MCF 10A (cell line): ENCODE measurements at regions not wholly inside any gene's neighbourhood (a gene's known extent, or its start where the extent isn't known, plus 50 kb on each side); places are given as distances from the start of the nearest gene placed in this dataset.

Experiments used
- BruUV-seq: library from RNA; stranded (reverse); fragments of 400-500 nt; replicated peaks from 2 replicates; lab custom pipeline; 2021; lab: Mats Ljungman, UMichigan
- CTCF ChIA-PET: fragments of 300-600 bp; sonication (Branson Sonifier 250); formaldehyde crosslinking; extraction: SDS; loops from one replicate; lab custom pipeline; 2021; ENCODE audit warnings: antibody characterized with exemption, inconsistent platforms; lab: Yijun Ruan, JAX
- POLR2A ChIA-PET: fragments of 300-600, 350-650 bp; sonication (Branson Sonifier 250); formaldehyde crosslinking; extraction: SDS; loops from one replicate; lab custom pipeline; 2020; ENCODE audit warnings: antibody characterized with exemption, inconsistent platforms; lab: Yijun Ruan, JAX
- DNase-seq: peaks from one replicate; pipeline ENCODE4 v3.0.0-alpha.2; 2018; ENCODE audit not compliant: unreplicated experiment
- H3K27ac Mint-ChIP-seq: one replicate; pipeline ENCODE4 v1.8.0; 2022; ENCODE audit warnings: mild to moderate bottlenecking, low read depth, mixed read lengths; ENCODE audit not compliant: unreplicated experiment
- H3K27me3 Mint-ChIP-seq: one replicate; pipeline ENCODE4 v1.8.0; 2022; ENCODE audit warnings: mixed read lengths; ENCODE audit not compliant: insufficient read depth, unreplicated experiment
- H3K36me3 Mint-ChIP-seq: one replicate; pipeline ENCODE4 v1.8.0; 2022; ENCODE audit warnings: mild to moderate bottlenecking, moderate library complexity, mixed read lengths; ENCODE audit not compliant: insufficient read depth, unreplicated experiment
- H3K4me1 Mint-ChIP-seq: one replicate; pipeline ENCODE4 v1.8.0; 2022; ENCODE audit warnings: mixed read lengths; ENCODE audit not compliant: insufficient read depth, unreplicated experiment
- H3K4me3 Mint-ChIP-seq: one replicate; pipeline ENCODE4 v1.8.0; 2022; ENCODE audit warnings: mild to moderate bottlenecking, moderate library complexity, mixed read lengths; ENCODE audit not compliant: unreplicated experiment
- H3K9me3 Mint-ChIP-seq: one replicate; pipeline ENCODE4 v1.8.0; 2022; ENCODE audit warnings: mixed read lengths; ENCODE audit not compliant: unreplicated experiment
- CTCF ChIP-seq: fragments of 200-600 bp; IDR thresholded peaks from one replicate; pipeline ENCODE4 v1.8.0; 2022; ENCODE audit warnings: antibody characterized with exemption, mild to moderate bottlenecking; ENCODE audit not compliant: unreplicated experiment
- intact Hi-C: fragments of 100-400 bp; cut with micrococcal nuclease; formaldehyde crosslinking; loops from 2 replicates; pipeline ENCODE4 v1.14.1; 2022

- Mint-ChIP-seq H3K36me3 (no peaks in the 10 kb centered on the region), H3K4me1 (no peaks in the 10 kb centered on the region), H3K27me3 (no peaks in the 10 kb centered on the region), H3K27ac (no peak overlapping the region), H3K9me3 (peaks cover 19% of the 10 kb centered on the region), H3K4me3 (no peak overlapping the region)
- ChIA-PET POLR2A (no interaction called here), CTCF (no interaction called here)
- BruUV-seq = no TSS peak
- intact Hi-C loops = no loop called here
- no peak for DNase-seq
- no peak for TF ChIP-seq CTCF
Observed at GRCh38 chrX:147749308-147749707, 162.4 kb upstream of the FMR1 start.

- H3K4me1 Mint-ChIP-seq = peaks cover 23% of the 10 kb centered on the region
- no peaks in the 10 kb centered on the region for H3K36me3 Mint-ChIP-seq
- ChIA-PET POLR2A (interaction anchor here (1.3 kb wide), 1 partner anchor 14 kb away, joined by 6 read pairs; no protein-coding TSS in a partner anchor), CTCF (interaction anchor here (0.7 to 1.5 kb wide), 3 partner anchors 10 to 32 kb away, joined by 3 to 4 read pairs (median 4); no protein-coding TSS in a partner anchor)
- no peaks in the 10 kb centered on the region for H3K27me3 Mint-ChIP-seq
- H3K27ac Mint-ChIP-seq = peak overlapping the region; percentile 14
- intact Hi-C loops = no loop called here
- H3K4me3 Mint-ChIP-seq = peak overlapping the region; percentile 47
- DNase-seq = peak; percentile 61
- BruUV-seq = no TSS peak
- TF ChIP-seq CTCF = no peak
- H3K9me3 Mint-ChIP-seq = peaks cover 25% of the 10 kb centered on the region
Observed at GRCh38 chrX:147757750-147758149, 154.0 kb upstream of the FMR1 start.

GRCh38 chrX:147763131-147763530, 148.6 kb upstream of the FMR1 start:
- DNase-seq = no peak
- POLR2A ChIA-PET = no interaction called here
- Mint-ChIP-seq H3K27ac (no peak overlapping the region), H3K4me1 (peaks cover 7% of the 10 kb centered on the region), H3K9me3 (peaks cover 9% of the 10 kb centered on the region), H3K4me3 (no peak overlapping the region), H3K27me3 (no peaks in the 10 kb centered on the region), H3K36me3 (no peaks in the 10 kb centered on the region)
- TF ChIP-seq CTCF = no peak
- intact Hi-C loops = no loop called here
- CTCF ChIA-PET = no interaction called here
- no TSS peak for BruUV-seq

GRCh38 chrX:147764868-147765267, 146.9 kb upstream of the FMR1 start:
- intact Hi-C loops = no loop called here
- no TSS peak for BruUV-seq
- ChIA-PET POLR2A (interaction anchor here (0.9 to 1.1 kb wide), 2 partner anchors 23 to 25 kb away, joined by 3 to 4 read pairs; no protein-coding TSS in a partner anchor), CTCF (interaction anchor here (0.7 to 1.1 kb wide), 3 partner anchors 25 to 289 kb away, joined by 3 to 5 read pairs (median 3); no protein-coding TSS in a partner anchor)
- TF ChIP-seq CTCF = no peak
- Mint-ChIP-seq H3K9me3 (peaks cover 12% of the 10 kb centered on the region), H3K4me3 (no peak overlapping the region), H3K27me3 (no peaks in the 10 kb centered on the region), H3K4me1 (no peaks in the 10 kb centered on the region), H3K27ac (no peak overlapping the region), H3K36me3 (no peaks in the 10 kb centered on the region)
- DNase-seq = peak; percentile 19
